ENCODE measurements at regions not wholly inside any gene's neighbourhood (a gene's known extent, or its start where the extent isn't known, plus 50 kb on each side); places are given as distances from the start of the nearest gene placed in this dataset.
A peak's percentile ranks its signal among the peaks of the same experiment; 100 is the strongest.

- no peak overlapping the region for H2AFZ ChIP-seq (ENCODE audit: low read depth, low read length)
- no peak overlapping the region for H3K27ac ChIP-seq (ENCODE audit: low read length, poor library complexity, severe bottlenecking)
- no peaks in the 10 kb centered on the region for H3K79me1 ChIP-seq (replicated peaks; ENCODE audit: low read length, poor library complexity, severe bottlenecking)
- H2AK5ac ChIP-seq (ENCODE audit: low read length, severe bottlenecking), result no peak overlapping the region
- no peak overlapping the region for H2BK120ac ChIP-seq (ENCODE audit: low read depth, low read length)
- DNase-seq, result no peak
- H3K14ac ChIP-seq (ENCODE audit: low read length in 2 of 2), result no peak overlapping the region
- H3K9ac ChIP-seq (ENCODE audit: low read length), result no peak overlapping the region
- H3K23ac ChIP-seq (ENCODE audit: low read length in 2 of 2), result no peak overlapping the region
- no peak overlapping the region for H3K4me3 ChIP-seq (ENCODE audit: insufficient read depth in 1 of 2, low read depth in 1 of 2, low read length in 2 of 2)
- H3K4me2 ChIP-seq (ENCODE audit: low read length, poor library complexity, severe bottlenecking), result no peak overlapping the region
- H2BK12ac ChIP-seq (ENCODE audit: low read length in 2 of 2), result no peak overlapping the region
- no peaks in the 10 kb centered on the region for H3K36me3 ChIP-seq (ENCODE audit: control insufficient read depth in 1 of 2, insufficient read depth in 2 of 2, low read depth in 1 of 2, low read length in 2 of 2)
- H2BK15ac ChIP-seq (ENCODE audit: low read depth, poor library complexity, severe bottlenecking), result no peak overlapping the region
- H3K4me1 ChIP-seq (ENCODE audit: control insufficient read depth, insufficient read depth, low read depth, low read length), result no peaks in the 10 kb centered on the region
- no peak overlapping the region for H3K4ac ChIP-seq (ENCODE audit: low read depth in 1 of 2, low read length in 2 of 2)
- peaks cover 7% of the 10 kb centered on the region for H3K9me3 ChIP-seq (ENCODE audit: control insufficient read depth, low read length)
- no peak overlapping the region for H4K8ac ChIP-seq (ENCODE audit: low read length)
- WGBS, result 100% methylated on average over 2 of the region's 3 CpGs
- no peak overlapping the region for H4K91ac ChIP-seq (ENCODE audit: low read length)
- H2BK5ac ChIP-seq (ENCODE audit: low read depth, low read length, poor library complexity, severe bottlenecking), result no peak overlapping the region
- no peaks in the 10 kb centered on the region for H3K27me3 ChIP-seq (ENCODE audit: control insufficient read depth in 1 of 2, insufficient read depth in 1 of 2, low read length in 2 of 2)
- no peak overlapping the region for H3K18ac ChIP-seq (ENCODE audit: low read depth in 1 of 2, low read length in 2 of 2)
Measured at GRCh38 chr4:114286262-114286810, 306.9 kb upstream of the ARSJ start.

GRCh38 chr4:114287079-114287696 is 307.7 kb upstream of the ARSJ start:
- 88% methylated on average over 10 of the region's 10 CpGs for WGBS
- Histone ChIP-seq H3K4me1 (ENCODE audit: control insufficient read depth, insufficient read depth, low read depth, low read length) (no peaks in the 10 kb centered on the region), H2AK5ac (ENCODE audit: low read length, severe bottlenecking) (no peak overlapping the region), H4K91ac (ENCODE audit: low read length) (no peak overlapping the region), H2BK15ac (ENCODE audit: low read depth, poor library complexity, severe bottlenecking) (peak overlapping the region; percentile 23), H2BK5ac (ENCODE audit: low read depth, low read length, poor library complexity, severe bottlenecking) (no peak overlapping the region), H3K4me2 (ENCODE audit: low read length, poor library complexity, severe bottlenecking) (no peak overlapping the region), H3K4ac (ENCODE audit: low read depth in 1 of 2, low read length in 2 of 2) (no peak overlapping the region), H3K9me3 (ENCODE audit: control insufficient read depth, low read length) (peaks cover 7% of the 10 kb centered on the region), H3K27ac (ENCODE audit: low read length, poor library complexity, severe bottlenecking) (no peak overlapping the region), H3K4me3 (ENCODE audit: insufficient read depth in 1 of 2, low read depth in 1 of 2, low read length in 2 of 2) (no peak overlapping the region), H3K23ac (ENCODE audit: low read length in 2 of 2) (no peak overlapping the region), H2BK12ac (ENCODE audit: low read length in 2 of 2) (no peak overlapping the region), H2BK120ac (ENCODE audit: low read depth, low read length) (no peak overlapping the region), H3K27me3 (ENCODE audit: control insufficient read depth in 1 of 2, insufficient read depth in 1 of 2, low read length in 2 of 2) (no peaks in the 10 kb centered on the region), H3K36me3 (ENCODE audit: control insufficient read depth in 1 of 2, insufficient read depth in 2 of 2, low read depth in 1 of 2, low read length in 2 of 2) (no peaks in the 10 kb centered on the region), H3K14ac (ENCODE audit: low read length in 2 of 2) (no peak overlapping the region), H3K79me1 (replicated peaks; ENCODE audit: low read length, poor library complexity, severe bottlenecking) (no peaks in the 10 kb centered on the region), H2AFZ (ENCODE audit: low read depth, low read length) (no peak overlapping the region), H4K8ac (ENCODE audit: low read length) (no peak overlapping the region), H3K18ac (ENCODE audit: low read depth in 1 of 2, low read length in 2 of 2) (no peak overlapping the region), H3K9ac (ENCODE audit: low read length) (no peak overlapping the region)
- no peak for DNase-seq

- Histone ChIP-seq H4K8ac (ENCODE audit: low read length) (no peak overlapping the region), H3K4me3 (ENCODE audit: insufficient read depth in 1 of 2, low read depth in 1 of 2, low read length in 2 of 2) (no peak overlapping the region), H3K9me3 (ENCODE audit: control insufficient read depth, low read length) (peaks cover 4% of the 10 kb centered on the region), H3K27ac (ENCODE audit: low read length, poor library complexity, severe bottlenecking) (no peak overlapping the region), H3K4ac (ENCODE audit: low read depth in 1 of 2, low read length in 2 of 2) (no peak overlapping the region), H3K36me3 (ENCODE audit: control insufficient read depth in 1 of 2, insufficient read depth in 2 of 2, low read depth in 1 of 2, low read length in 2 of 2) (no peaks in the 10 kb centered on the region), H4K91ac (ENCODE audit: low read length) (no peak overlapping the region), H2BK120ac (ENCODE audit: low read depth, low read length) (no peak overlapping the region), H2BK5ac (ENCODE audit: low read depth, low read length, poor library complexity, severe bottlenecking) (no peak overlapping the region), H3K79me1 (replicated peaks; ENCODE audit: low read length, poor library complexity, severe bottlenecking) (no peaks in the 10 kb centered on the region), H3K4me2 (ENCODE audit: low read length, poor library complexity, severe bottlenecking) (no peak overlapping the region), H3K4me1 (ENCODE audit: control insufficient read depth, insufficient read depth, low read depth, low read length) (no peaks in the 10 kb centered on the region), H2BK12ac (ENCODE audit: low read length in 2 of 2) (no peak overlapping the region), H3K23ac (ENCODE audit: low read length in 2 of 2) (no peak overlapping the region), H2AK5ac (ENCODE audit: low read length, severe bottlenecking) (no peak overlapping the region), H3K9ac (ENCODE audit: low read length) (no peak overlapping the region), H3K27me3 (ENCODE audit: control insufficient read depth in 1 of 2, insufficient read depth in 1 of 2, low read length in 2 of 2) (no peaks in the 10 kb centered on the region), H3K18ac (ENCODE audit: low read depth in 1 of 2, low read length in 2 of 2) (no peak overlapping the region), H2AFZ (ENCODE audit: low read depth, low read length) (no peak overlapping the region), H2BK15ac (ENCODE audit: low read depth, poor library complexity, severe bottlenecking) (no peak overlapping the region), H3K14ac (ENCODE audit: low read length in 2 of 2) (no peak overlapping the region)
- WGBS, result 99% methylated on average over 17 of the region's 17 CpGs
- DNase-seq, result no peak
Measured at GRCh38 chr4:114296126-114296525, 302.5 kb upstream of the UGT8 start.

- no peak overlapping the region for H3K9ac ChIP-seq (ENCODE audit: low read length)
Measured at GRCh38 chr4:114302472-114302871, 296.1 kb upstream of the UGT8 start.

More at GRCh38 chr4:114302472-114302871, 296.1 kb upstream of the UGT8 start:
- DNase-seq, result no peak
- H3K18ac ChIP-seq (ENCODE audit: low read depth in 1 of 2, low read length in 2 of 2), result no peak overlapping the region
- peaks cover 4% of the 10 kb centered on the region for H3K9me3 ChIP-seq (ENCODE audit: control insufficient read depth, low read length)
- no peak overlapping the region for H3K14ac ChIP-seq (ENCODE audit: low read length in 2 of 2)
- no peak overlapping the region for H3K4me2 ChIP-seq (ENCODE audit: low read length, poor library complexity, severe bottlenecking)
- no peak overlapping the region for H2AFZ ChIP-seq (ENCODE audit: low read depth, low read length)
- no peaks in the 10 kb centered on the region for H3K36me3 ChIP-seq (ENCODE audit: control insufficient read depth in 1 of 2, insufficient read depth in 2 of 2, low read depth in 1 of 2, low read length in 2 of 2)
- no peak overlapping the region for H3K4me3 ChIP-seq (ENCODE audit: insufficient read depth in 1 of 2, low read depth in 1 of 2, low read length in 2 of 2)
- H3K27ac ChIP-seq (ENCODE audit: low read length, poor library complexity, severe bottlenecking), result no peak overlapping the region
- no peak overlapping the region for H2BK5ac ChIP-seq (ENCODE audit: low read depth, low read length, poor library complexity, severe bottlenecking)
- no peak overlapping the region for H2BK120ac ChIP-seq (ENCODE audit: low read depth, low read length)
- peaks cover 2% of the 10 kb centered on the region for H3K4me1 ChIP-seq (ENCODE audit: control insufficient read depth, insufficient read depth, low read depth, low read length)
- H3K27me3 ChIP-seq (ENCODE audit: control insufficient read depth in 1 of 2, insufficient read depth in 1 of 2, low read length in 2 of 2), result no peaks in the 10 kb centered on the region
- no peak overlapping the region for H3K4ac ChIP-seq (ENCODE audit: low read depth in 1 of 2, low read length in 2 of 2)
- H3K23ac ChIP-seq (ENCODE audit: low read length in 2 of 2), result no peak overlapping the region
- H2BK15ac ChIP-seq (ENCODE audit: low read depth, poor library complexity, severe bottlenecking), result no peak overlapping the region
- H4K91ac ChIP-seq (ENCODE audit: low read length), result no peak overlapping the region
- WGBS, result 78% methylated on average over 1 of the region's 2 CpGs
- H3K79me1 ChIP-seq (replicated peaks; ENCODE audit: low read length, poor library complexity, severe bottlenecking), result no peaks in the 10 kb centered on the region
- peak overlapping the region; percentile 54 for H2AK5ac ChIP-seq (ENCODE audit: low read length, severe bottlenecking)
- H4K8ac ChIP-seq (ENCODE audit: low read length), result no peak overlapping the region
- no peak overlapping the region for H2BK12ac ChIP-seq (ENCODE audit: low read length in 2 of 2)

All from mesenchymal stem cell (in vitro differentiated cells and primary cell).